ENCODE measurements at regions not wholly inside any gene's neighbourhood (a gene's known extent, or its start where the extent isn't known, plus 50 kb on each side); places are given as distances from the start of the nearest gene placed in this dataset.

GRCh38 chr4:20383969-20384368 is 132.3 kb downstream of the SLIT2 start:
- no peak for TF ChIP-seq CTCF (IDR thresholded peaks at IDR 0.05)
- no peak for TF ChIP-seq POLR2AphosphoS5 (IDR thresholded peaks at IDR 0.05; ENCODE audit: low read depth, low read length)
- no peak for TF ChIP-seq REST (IDR thresholded peaks at IDR 0.05; ENCODE audit: insufficient read depth in 1 of 2, low read depth in 2 of 2, low read length in 1 of 2)
